ENCODE measurements at regions not wholly inside any gene's neighbourhood (a gene's known extent, or its start where the extent isn't known, plus 50 kb on each side); places are given as distances from the start of the nearest gene placed in this dataset.
"Not testable (repeated sequence)": the region's sequence is repeated elsewhere in the genome, so short reads cannot be mapped to it uniquely, and the experiment has no call there.

DNA sequence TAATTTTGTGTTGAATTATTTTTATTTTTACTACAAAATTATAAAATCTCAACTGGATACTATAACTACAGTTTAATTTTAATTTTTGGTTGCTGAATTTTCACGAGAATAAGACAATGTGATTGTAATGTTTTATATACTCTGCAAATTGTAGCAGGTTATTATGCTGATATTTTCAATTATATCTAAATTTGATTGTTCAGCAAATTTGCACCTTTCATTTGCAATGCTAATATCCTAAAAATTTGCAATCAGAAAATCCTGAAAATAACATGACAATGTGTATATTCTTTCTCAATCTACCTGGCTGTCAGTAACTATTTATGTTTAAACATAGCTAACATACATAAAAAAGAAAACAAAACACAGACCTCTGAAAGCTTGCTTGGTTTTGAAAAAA, 932.2 kb upstream of the LRFN5 start:
- TF ChIP-seq YY1 (IDR thresholded peaks at IDR 0.05; ENCODE audit: insufficient read depth, insufficient read length) = no peak
- no peak for TF ChIP-seq SUZ12 (IDR thresholded peaks at IDR 0.05; ENCODE audit: extremely low read depth, insufficient read depth, insufficient read length)
- no peak for TF ChIP-seq ZNF274 (IDR thresholded peaks at IDR 0.05; ENCODE audit: low read depth, low read length)
- no peaks in the 10 kb centered on the region for H3K4me1 ChIP-seq (ENCODE audit: insufficient read depth, insufficient read length)
- no peaks in the 10 kb centered on the region for H3K27me3 ChIP-seq (ENCODE audit: insufficient read depth, insufficient read length)
- H3K36me3 ChIP-seq (ENCODE audit: insufficient read depth, insufficient read length, low read length) = no peaks in the 10 kb centered on the region
- DNase-seq (ENCODE audit: low read depth, low spot score) = no peak
- no peaks in the 10 kb centered on the region for H3K9me3 ChIP-seq (ENCODE audit: insufficient read depth, low read length)
- no peak overlapping the region for H3K4me3 ChIP-seq (ENCODE audit: insufficient read length, low read depth)
- no peak overlapping the region for H3K9ac ChIP-seq (ENCODE audit: insufficient read length, low read depth)

DNA sequence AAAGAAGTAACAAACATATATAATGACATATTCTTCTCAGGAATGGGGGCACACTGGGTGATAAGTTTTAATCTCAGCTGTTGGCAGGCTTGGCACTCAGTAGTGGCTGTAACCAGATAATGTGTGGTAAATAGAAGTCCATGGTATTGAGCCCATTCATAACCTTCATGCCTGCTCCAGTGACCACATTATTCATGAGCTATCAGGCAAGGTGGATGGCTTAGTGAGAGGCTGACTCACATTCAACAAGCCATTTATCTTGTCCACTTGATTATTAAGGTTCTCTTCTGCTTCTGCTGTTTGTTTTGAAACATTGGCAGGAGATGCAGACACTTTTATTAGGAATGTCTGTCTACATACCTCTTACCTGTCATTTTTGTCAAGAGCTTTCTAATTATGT, 950.4 kb upstream of the LRFN5 start:
- no peak for DNase-seq (ENCODE audit: low read depth, low spot score)
- Histone ChIP-seq H3K36me3 (ENCODE audit: insufficient read depth, insufficient read length, low read length) (no peaks in the 10 kb centered on the region), H3K4me3 (ENCODE audit: insufficient read length, low read depth) (no peak overlapping the region), H3K4me1 (ENCODE audit: insufficient read depth, insufficient read length) (no peaks in the 10 kb centered on the region), H3K27me3 (ENCODE audit: insufficient read depth, insufficient read length) (no peaks in the 10 kb centered on the region), H3K9ac (ENCODE audit: insufficient read length, low read depth) (no peak overlapping the region), H3K9me3 (ENCODE audit: insufficient read depth, low read length) (no peaks in the 10 kb centered on the region)
- TF ChIP-seq YY1 (IDR thresholded peaks at IDR 0.05; ENCODE audit: insufficient read depth, insufficient read length) = no peak
- TF ChIP-seq ZNF274 (IDR thresholded peaks at IDR 0.05; ENCODE audit: low read depth, low read length) = no peak
- no peak for TF ChIP-seq SUZ12 (IDR thresholded peaks at IDR 0.05; ENCODE audit: extremely low read depth, insufficient read depth, insufficient read length)

DNA sequence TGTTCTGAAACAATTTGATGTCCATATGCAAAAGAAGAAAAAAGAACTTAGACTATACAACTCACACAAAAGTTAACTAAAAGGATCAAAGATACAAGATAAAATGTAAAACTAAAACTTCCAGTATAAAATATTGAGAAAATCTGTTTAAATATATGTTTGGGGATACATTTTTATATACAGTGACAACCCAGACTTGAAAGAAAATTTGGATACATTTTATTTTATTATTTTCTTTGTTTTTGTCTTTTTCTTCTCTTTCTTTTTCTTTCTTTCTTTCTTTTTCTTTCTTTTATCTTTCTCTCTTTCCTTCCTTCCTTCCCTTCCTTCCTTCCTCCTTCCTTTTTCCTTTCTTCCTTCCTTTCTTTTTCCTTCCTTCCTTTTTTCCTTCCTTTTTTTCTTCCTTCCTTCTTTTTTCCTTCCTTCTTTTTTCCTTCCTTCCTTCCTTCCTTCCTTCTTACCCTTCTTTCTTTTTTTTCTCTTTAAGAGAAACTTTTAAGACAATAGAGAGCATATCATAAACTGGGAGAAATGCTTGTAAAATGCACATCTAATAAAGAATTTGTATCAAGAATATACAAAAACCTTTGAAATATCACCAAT, 954.5 kb upstream of the LRFN5 start:
- TF ChIP-seq YY1 (IDR thresholded peaks at IDR 0.05; ENCODE audit: insufficient read depth, insufficient read length) = no peak
- TF ChIP-seq SUZ12 (IDR thresholded peaks at IDR 0.05; ENCODE audit: extremely low read depth, insufficient read depth, insufficient read length) = no peak
- TF ChIP-seq ZNF274 (IDR thresholded peaks at IDR 0.05; ENCODE audit: low read depth, low read length) = no peak
- Histone ChIP-seq H3K27me3 (ENCODE audit: insufficient read depth, insufficient read length) (no peaks in the 10 kb centered on the region), H3K4me3 (ENCODE audit: insufficient read length, low read depth) (no peak overlapping the region), H3K9ac (ENCODE audit: insufficient read length, low read depth) (no peak overlapping the region), H3K36me3 (ENCODE audit: insufficient read depth, insufficient read length, low read length) (no peaks in the 10 kb centered on the region), H3K4me1 (ENCODE audit: insufficient read depth, insufficient read length) (no peaks in the 10 kb centered on the region), H3K9me3 (ENCODE audit: insufficient read depth, low read length) (no peaks in the 10 kb centered on the region)
- DNase-seq (ENCODE audit: low read depth, low spot score) = no peak

DNA sequence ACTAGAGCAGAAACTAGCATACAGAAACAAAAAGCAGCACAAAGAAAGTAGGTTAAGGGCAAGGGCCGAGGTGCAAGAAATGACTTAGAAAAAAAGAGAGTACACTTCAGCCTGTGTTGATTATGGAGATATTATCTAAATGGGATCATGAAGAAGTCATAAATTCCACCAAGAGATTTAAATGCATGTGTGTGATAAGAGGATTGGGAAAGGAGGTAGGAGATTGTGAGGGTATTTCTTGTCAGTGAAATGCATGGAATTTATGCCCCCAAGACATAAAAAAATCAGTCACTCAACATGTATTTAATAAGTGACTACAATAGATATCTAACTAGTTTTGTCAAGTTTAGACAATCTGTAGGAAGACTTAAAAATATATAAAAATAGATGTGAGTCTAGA, 976.2 kb upstream of the LRFN5 start:
- no peak for TF ChIP-seq SUZ12 (IDR thresholded peaks at IDR 0.05; ENCODE audit: extremely low read depth, insufficient read depth, insufficient read length)
- no peak for TF ChIP-seq ZNF274 (IDR thresholded peaks at IDR 0.05; ENCODE audit: low read depth, low read length)
- TF ChIP-seq YY1 (IDR thresholded peaks at IDR 0.05; ENCODE audit: insufficient read depth, insufficient read length) = no peak
- H3K4me1 ChIP-seq (ENCODE audit: insufficient read depth, insufficient read length) = no peaks in the 10 kb centered on the region
- H3K9ac ChIP-seq (ENCODE audit: insufficient read length, low read depth) = peak overlapping the region; percentile 77
- H3K27me3 ChIP-seq (ENCODE audit: insufficient read depth, insufficient read length) = no peaks in the 10 kb centered on the region
- peak overlapping the region; percentile 46 for H3K4me3 ChIP-seq (ENCODE audit: insufficient read length, low read depth)
- DNase-seq (ENCODE audit: low read depth, low spot score) = no peak
- H3K9me3 ChIP-seq (ENCODE audit: insufficient read depth, low read length) = no peaks in the 10 kb centered on the region
- H3K36me3 ChIP-seq (ENCODE audit: insufficient read depth, insufficient read length, low read length) = peaks cover 2% of the 10 kb centered on the region

DNA sequence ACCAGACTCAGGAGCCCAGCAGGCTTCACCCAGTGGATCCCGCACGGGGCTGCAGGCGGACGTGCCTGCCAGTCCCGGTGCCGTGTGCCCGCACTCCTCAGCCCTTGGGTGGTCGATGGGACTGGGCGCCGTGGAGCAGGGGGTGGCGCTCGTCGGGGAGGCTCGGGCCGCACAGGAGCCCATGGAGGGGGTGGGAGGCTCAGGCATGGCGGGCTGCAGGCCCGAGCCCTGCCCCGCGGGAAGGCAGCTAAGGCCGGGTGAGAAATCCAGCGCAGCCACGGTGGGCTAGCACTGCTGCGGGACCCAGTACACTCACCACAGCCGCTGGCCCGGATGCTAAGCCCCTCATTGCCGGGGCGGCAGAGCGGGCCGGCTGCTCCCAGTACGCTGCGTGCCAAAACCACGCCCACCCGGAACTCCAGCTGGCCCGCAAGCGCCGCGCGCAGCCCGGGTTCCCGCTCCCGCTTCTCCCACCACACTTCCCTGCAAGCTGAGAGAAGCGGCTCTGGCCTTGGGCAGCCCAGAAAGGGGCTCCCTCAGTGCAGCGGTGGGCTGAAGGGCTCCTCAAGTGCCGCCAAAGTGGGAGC, 977.0 kb upstream of the LRFN5 start:
- H3K4me1 ChIP-seq (ENCODE audit: insufficient read depth, insufficient read length); H3K27me3 ChIP-seq (ENCODE audit: insufficient read depth, insufficient read length); H3K36me3 ChIP-seq (ENCODE audit: insufficient read depth, insufficient read length, low read length); H3K9me3 ChIP-seq (ENCODE audit: insufficient read depth, low read length): not testable (repeated sequence)
- H3K4me3 ChIP-seq (ENCODE audit: insufficient read length, low read depth) = peak overlapping the region; percentile 46
- peak; percentile 43 for DNase-seq (ENCODE audit: low read depth, low spot score)
- H3K9ac ChIP-seq (ENCODE audit: insufficient read length, low read depth) = peak overlapping the region; percentile 77

DNA sequence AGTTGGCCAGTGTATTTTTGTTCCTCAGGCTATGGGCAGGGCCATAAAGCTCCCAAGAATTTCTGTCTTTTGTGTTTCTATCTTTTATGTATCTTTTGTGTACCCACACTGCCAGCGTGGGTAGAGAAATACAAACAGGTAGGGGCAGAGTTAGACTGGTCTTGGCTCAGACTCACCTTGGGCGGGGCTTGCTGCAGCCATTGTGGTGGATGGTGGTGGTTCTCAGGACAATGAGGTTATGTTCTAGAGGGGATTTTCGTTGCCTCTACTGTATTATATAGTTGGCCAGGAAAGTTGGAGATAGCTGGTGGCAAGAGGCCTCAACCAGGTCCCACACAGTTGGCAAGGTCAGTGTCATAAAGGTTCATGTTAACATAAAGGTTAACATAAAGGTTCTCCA, 977.5 kb upstream of the LRFN5 start:
- Histone ChIP-seq H3K36me3 (ENCODE audit: insufficient read depth, insufficient read length, low read length) (no peaks in the 10 kb centered on the region), H3K9me3 (ENCODE audit: insufficient read depth, low read length) (no peaks in the 10 kb centered on the region), H3K4me3 (ENCODE audit: insufficient read length, low read depth) (peak overlapping the region; percentile 46), H3K4me1 (ENCODE audit: insufficient read depth, insufficient read length) (no peaks in the 10 kb centered on the region), H3K9ac (ENCODE audit: insufficient read length, low read depth) (peak overlapping the region; percentile 42), H3K27me3 (ENCODE audit: insufficient read depth, insufficient read length) (no peaks in the 10 kb centered on the region)
- TF ChIP-seq ZNF274 (IDR thresholded peaks at IDR 0.05; ENCODE audit: low read depth, low read length) (no peak), YY1 (IDR thresholded peaks at IDR 0.05; ENCODE audit: insufficient read depth, insufficient read length) (no peak), SUZ12 (IDR thresholded peaks at IDR 0.05; ENCODE audit: extremely low read depth, insufficient read depth, insufficient read length) (no peak)
- no peak for DNase-seq (ENCODE audit: low read depth, low spot score)

DNA sequence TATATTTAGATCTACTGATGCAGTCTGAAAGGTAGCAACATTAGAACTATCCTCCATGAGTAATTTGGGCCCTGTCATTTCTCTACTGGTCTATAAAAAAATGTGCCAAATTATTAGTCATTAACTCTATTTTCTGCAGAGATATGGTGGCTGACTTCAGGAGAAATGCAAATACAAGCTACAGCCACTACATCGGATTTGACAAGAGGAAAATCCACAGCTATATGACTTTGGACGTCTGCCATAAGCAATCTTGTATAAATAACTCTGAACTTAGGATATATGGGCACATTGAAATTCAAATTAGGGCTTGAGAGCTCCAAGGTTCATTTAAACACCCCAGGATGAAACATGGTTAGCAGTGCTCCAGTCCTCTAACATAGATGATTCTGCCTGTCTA, 983.0 kb upstream of the LRFN5 start:
- no peak for DNase-seq (ENCODE audit: low read depth, low spot score)
- H3K9ac ChIP-seq (ENCODE audit: insufficient read length, low read depth) = no peak overlapping the region
- H3K36me3 ChIP-seq (ENCODE audit: insufficient read depth, insufficient read length, low read length) = no peaks in the 10 kb centered on the region
- H3K27me3 ChIP-seq (ENCODE audit: insufficient read depth, insufficient read length) = no peaks in the 10 kb centered on the region
- TF ChIP-seq SUZ12 (IDR thresholded peaks at IDR 0.05; ENCODE audit: extremely low read depth, insufficient read depth, insufficient read length) = no peak
- no peak for TF ChIP-seq YY1 (IDR thresholded peaks at IDR 0.05; ENCODE audit: insufficient read depth, insufficient read length)
- no peak for TF ChIP-seq ZNF274 (IDR thresholded peaks at IDR 0.05; ENCODE audit: low read depth, low read length)
- H3K4me3 ChIP-seq (ENCODE audit: insufficient read length, low read depth) = no peak overlapping the region
- H3K4me1 ChIP-seq (ENCODE audit: insufficient read depth, insufficient read length) = no peaks in the 10 kb centered on the region
- no peaks in the 10 kb centered on the region for H3K9me3 ChIP-seq (ENCODE audit: insufficient read depth, low read length)
